Activated CD4-positive, alpha-beta memory T cell treated with anti-CD3 and anti-CD28 coated beads, Interleukin-2, amount 10 ng/mL, durations not matched to agents 7 days and 5 days (primary cell): ENCODE measurements at regions not wholly inside any gene's neighbourhood (a gene's known extent, or its start where the extent isn't known, plus 50 kb on each side); places are given as distances from the start of the nearest gene placed in this dataset.
"Not testable (repeated sequence)": the region's sequence is repeated elsewhere in the genome, so short reads cannot be mapped to it uniquely, and the experiment has no call there.

ENCODE experiments used
- CTCF ChIA-PET: fragments of 350-600 bp; sonication (Branson Sonifier 250); formaldehyde crosslinking; loops from one replicate; lab custom pipeline; 2021; ENCODE audit warnings: antibody characterized with exemption, inconsistent platforms; lab: Charles Lee
- POLR2A ChIA-PET: fragments of 350-600 bp; sonication (Branson Sonifier 250); formaldehyde crosslinking; loops from one replicate; lab custom pipeline; 2021; ENCODE audit warnings: antibody characterized with exemption; lab: Charles Lee
- DNase-seq: peaks from one replicate; pipeline ENCODE4 v3.0.0-alpha.2; 2020
- H3K27ac Mint-ChIP-seq: one replicate; pipeline ENCODE4 v1.8.0; 2021; ENCODE audit warnings: mild to moderate bottlenecking, mixed read lengths
- H3K27me3 Mint-ChIP-seq: one replicate; pipeline ENCODE4 v1.8.0; 2021; ENCODE audit warnings: mixed read lengths
- H3K36me3 Mint-ChIP-seq: one replicate; pipeline ENCODE4 v1.8.0; 2021; ENCODE audit warnings: low read depth, mixed read lengths
- H3K4me1 Mint-ChIP-seq: one replicate; pipeline ENCODE4 v1.8.0; 2021; ENCODE audit warnings: mixed read lengths
- H3K4me3 Mint-ChIP-seq: one replicate; pipeline ENCODE4 v1.8.0; 2021; ENCODE audit warnings: mild to moderate bottlenecking, mixed read lengths
- H3K9me3 Mint-ChIP-seq: one replicate; pipeline ENCODE4 v1.8.0; 2021; ENCODE audit warnings: mixed read lengths

DNA sequence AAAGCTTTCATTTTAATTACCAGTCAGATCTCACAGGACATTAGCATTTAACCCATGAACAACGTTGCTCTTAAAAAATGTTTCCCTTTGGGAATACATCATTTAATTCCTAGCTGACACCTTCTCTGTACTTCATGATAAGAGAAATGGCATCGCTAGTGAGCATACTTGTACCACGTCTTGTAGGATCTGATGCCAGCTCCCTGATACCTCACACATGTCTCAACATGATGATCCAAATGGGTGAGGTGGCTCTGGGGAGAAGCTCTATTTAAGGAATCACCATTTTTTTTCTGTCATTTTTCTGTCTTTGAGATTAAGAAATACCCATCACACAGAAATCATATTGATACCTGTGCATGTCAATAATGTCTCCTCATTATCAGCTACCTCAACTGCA, 772.1 kb upstream of the CA10 start:
- ChIA-PET CTCF (no interaction called here), POLR2A (no interaction called here)
- Mint-ChIP-seq H3K27me3 (no peaks in the 10 kb centered on the region), H3K27ac (no peak overlapping the region), H3K36me3 (no peaks in the 10 kb centered on the region), H3K4me1 (no peaks in the 10 kb centered on the region), H3K9me3 (peaks cover 11% of the 10 kb centered on the region), H3K4me3 (no peak overlapping the region)
- no peak for DNase-seq

DNA sequence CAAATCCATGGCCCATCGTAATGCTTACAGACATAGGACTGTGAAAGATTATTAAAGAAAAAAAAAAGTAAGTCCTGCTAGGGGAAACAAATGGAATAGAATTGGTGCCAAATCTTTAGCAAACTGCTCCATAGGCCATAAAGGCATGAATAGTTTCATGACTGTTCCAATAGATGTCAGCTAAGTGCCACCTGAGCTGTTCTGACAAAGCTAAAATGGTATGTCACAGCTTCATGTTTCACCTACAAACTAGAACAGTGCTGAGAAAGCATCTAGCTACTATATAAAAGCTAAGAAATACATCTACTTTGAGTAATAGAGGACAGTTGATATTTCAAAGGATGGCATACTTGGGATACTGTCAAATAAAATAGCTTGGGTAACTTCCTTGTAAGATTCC, 771.6 kb upstream of the CA10 start:
- no peaks in the 10 kb centered on the region for H3K4me1 Mint-ChIP-seq
- DNase-seq: no peak
- no peaks in the 10 kb centered on the region for H3K27me3 Mint-ChIP-seq
- ChIA-PET POLR2A (no interaction called here), CTCF (no interaction called here)
- no peak overlapping the region for H3K27ac Mint-ChIP-seq
- H3K4me3 Mint-ChIP-seq: no peak overlapping the region
- peaks cover 9% of the 10 kb centered on the region for H3K9me3 Mint-ChIP-seq
- H3K36me3 Mint-ChIP-seq: no peaks in the 10 kb centered on the region

DNA sequence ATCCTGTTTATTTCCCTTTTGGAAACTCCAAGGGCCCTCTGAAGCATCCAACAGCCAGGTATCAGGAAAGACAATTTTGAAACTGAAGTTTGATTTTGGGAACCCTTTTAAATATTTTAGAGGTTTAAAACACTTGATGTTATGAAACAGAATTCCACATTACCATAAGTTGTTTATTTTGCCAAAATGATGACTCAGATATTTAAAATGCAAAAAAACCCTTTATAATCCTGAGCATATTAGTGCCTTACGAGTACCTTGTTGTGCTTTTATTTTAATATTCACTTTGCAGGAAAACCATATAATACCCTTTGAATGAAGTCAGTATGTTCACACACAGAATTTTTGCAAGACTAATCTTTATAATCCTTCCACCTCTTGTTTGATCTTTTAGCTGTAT, 765.1 kb upstream of the CA10 start:
- Mint-ChIP-seq H3K27me3 (no peaks in the 10 kb centered on the region), H3K9me3 (peaks cover 7% of the 10 kb centered on the region), H3K4me3 (no peak overlapping the region), H3K36me3 (no peaks in the 10 kb centered on the region), H3K27ac (no peak overlapping the region), H3K4me1 (no peaks in the 10 kb centered on the region)
- ChIA-PET POLR2A (no interaction called here), CTCF (no interaction called here)
- no peak for DNase-seq

DNA sequence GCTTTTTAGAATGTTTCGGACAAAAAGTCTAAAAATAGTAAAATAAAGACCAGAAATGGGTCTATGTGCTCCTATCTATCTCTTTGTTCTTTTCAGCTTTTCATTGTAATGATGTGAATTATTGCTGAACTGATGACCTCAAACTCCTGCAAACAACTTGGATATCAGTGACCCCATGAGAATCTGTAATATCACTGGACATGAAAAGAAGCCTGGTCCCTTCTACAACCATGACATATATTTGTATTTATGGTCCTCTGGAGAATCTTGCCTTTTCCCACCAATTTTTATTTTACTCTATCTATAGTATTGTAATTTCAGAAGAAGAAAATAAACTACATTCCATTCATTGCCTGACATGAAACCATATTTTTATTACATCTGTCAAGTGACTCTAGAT, 740.7 kb upstream of the CA10 start:
- ChIA-PET CTCF (no interaction called here), POLR2A (no interaction called here)
- Mint-ChIP-seq H3K4me1 (no peaks in the 10 kb centered on the region), H3K27me3 (no peaks in the 10 kb centered on the region), H3K4me3 (no peak overlapping the region), H3K9me3 (peaks cover 5% of the 10 kb centered on the region), H3K27ac (no peak overlapping the region), H3K36me3 (no peaks in the 10 kb centered on the region)
- no peak for DNase-seq

DNA sequence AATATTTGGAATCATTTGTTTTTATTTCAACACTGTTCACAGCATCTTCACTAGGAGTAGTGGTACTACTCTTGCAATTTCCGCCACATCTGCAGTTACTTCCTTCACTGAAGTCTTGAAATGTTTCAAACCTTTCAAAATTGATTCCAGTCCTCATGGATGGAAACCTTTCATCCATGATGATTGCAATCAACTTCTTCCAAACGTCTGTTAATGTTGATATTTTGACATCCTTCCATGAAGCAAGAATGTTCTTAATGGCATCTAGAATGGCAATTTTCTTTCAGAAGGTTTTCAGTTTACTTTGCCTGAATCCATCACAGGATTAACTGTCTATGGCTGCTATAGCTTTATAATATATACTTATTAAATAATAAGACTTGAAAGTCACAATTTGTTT, 736.8 kb upstream of the CA10 start:
- ChIA-PET POLR2A (no interaction called here), CTCF (no interaction called here)
- no peak for DNase-seq
- no peaks in the 10 kb centered on the region for H3K36me3 Mint-ChIP-seq
- no peak overlapping the region for H3K4me3 Mint-ChIP-seq
- no peaks in the 10 kb centered on the region for H3K4me1 Mint-ChIP-seq
- no peaks in the 10 kb centered on the region for H3K27me3 Mint-ChIP-seq
- no peak overlapping the region for H3K27ac Mint-ChIP-seq
- H3K9me3 Mint-ChIP-seq: peaks cover 2% of the 10 kb centered on the region

DNA sequence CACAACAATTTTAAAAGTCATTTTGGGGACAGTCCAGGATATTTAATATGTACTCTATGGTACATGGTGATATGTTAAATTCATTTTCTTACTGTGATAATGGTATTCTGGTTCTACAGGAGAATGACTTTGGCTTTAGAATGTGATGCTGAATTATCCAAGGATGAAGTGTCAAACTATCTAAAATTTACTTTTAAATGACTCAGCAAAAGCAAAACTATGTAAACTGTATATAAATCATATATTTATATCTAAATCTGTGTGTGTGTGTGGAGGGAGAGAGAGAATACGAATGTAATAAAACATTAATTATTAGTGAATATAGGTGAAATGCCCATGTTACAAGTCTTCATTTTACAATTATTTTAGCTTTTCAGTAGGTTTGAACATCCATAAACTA, 733.8 kb upstream of the CA10 start:
- H3K9me3 Mint-ChIP-seq: no peaks in the 10 kb centered on the region
- no peaks in the 10 kb centered on the region for H3K27me3 Mint-ChIP-seq
- DNase-seq: no peak
- ChIA-PET CTCF (no interaction called here), POLR2A (no interaction called here)
- H3K36me3 Mint-ChIP-seq: no peaks in the 10 kb centered on the region
- H3K4me3 Mint-ChIP-seq: no peak overlapping the region
- H3K4me1 Mint-ChIP-seq: no peaks in the 10 kb centered on the region
- H3K27ac Mint-ChIP-seq: no peak overlapping the region

DNA sequence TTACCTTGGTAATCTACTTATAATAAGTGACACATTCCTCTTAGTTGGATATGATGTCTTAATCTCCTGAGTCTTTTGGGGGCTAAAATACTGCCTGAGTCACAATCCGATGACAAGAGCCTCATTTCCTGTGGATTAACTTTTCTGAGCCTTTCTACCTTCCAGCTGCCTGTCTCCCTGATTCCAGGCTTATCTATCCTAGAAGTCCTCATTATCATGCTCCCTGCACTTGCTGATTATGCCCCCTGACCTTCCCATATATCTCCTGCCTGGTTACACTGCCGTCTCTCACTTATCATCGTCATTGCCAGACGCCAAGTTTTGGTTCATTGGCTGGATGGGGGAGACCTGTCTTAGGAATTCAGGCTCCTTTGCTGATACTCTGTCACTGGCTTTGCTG, 727.4 kb upstream of the CA10 start:
- ChIA-PET POLR2A (no interaction called here), CTCF (no interaction called here)
- Mint-ChIP-seq H3K4me1 (no peaks in the 10 kb centered on the region), H3K27me3 (no peaks in the 10 kb centered on the region), H3K4me3 (no peak overlapping the region), H3K9me3 (peaks cover 6% of the 10 kb centered on the region), H3K36me3 (no peaks in the 10 kb centered on the region), H3K27ac (no peak overlapping the region)
- no peak for DNase-seq

DNA sequence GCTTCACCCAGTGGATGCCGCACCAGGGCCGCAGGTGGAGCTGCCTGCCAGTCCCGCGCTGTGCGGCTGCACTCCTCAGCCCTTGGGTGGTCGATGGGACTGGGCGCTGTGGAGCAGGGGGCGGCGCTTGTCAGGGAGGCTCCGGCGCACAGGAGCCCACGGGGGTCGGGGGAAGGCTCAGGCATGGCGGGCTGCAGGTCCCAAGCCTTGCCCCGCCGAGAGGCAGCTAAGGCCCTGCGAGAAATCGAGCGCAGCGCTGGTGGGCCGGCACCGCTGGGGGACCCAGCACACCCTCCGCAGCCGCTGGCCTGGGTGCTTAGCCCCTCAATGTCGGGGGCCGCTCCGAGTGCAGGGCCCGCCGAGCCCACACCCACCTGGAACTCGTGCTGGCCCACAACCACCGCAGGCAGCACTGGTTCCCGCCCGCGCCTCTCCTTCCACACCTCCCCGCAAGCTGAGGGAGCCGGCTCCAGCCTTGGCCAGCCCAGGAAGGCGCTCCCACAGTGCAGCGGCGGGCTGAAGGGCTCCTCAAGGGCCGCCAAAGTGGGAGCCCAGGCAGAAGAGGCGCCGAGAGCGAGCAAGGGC, 725.5 kb upstream of the CA10 start:
- POLR2A ChIA-PET, H3K9me3 Mint-ChIP-seq, H3K27ac Mint-ChIP-seq, H3K4me1 Mint-ChIP-seq, H3K4me3 Mint-ChIP-seq, CTCF ChIA-PET, DNase-seq, H3K36me3 Mint-ChIP-seq, H3K27me3 Mint-ChIP-seq: not testable (repeated sequence)

DNA sequence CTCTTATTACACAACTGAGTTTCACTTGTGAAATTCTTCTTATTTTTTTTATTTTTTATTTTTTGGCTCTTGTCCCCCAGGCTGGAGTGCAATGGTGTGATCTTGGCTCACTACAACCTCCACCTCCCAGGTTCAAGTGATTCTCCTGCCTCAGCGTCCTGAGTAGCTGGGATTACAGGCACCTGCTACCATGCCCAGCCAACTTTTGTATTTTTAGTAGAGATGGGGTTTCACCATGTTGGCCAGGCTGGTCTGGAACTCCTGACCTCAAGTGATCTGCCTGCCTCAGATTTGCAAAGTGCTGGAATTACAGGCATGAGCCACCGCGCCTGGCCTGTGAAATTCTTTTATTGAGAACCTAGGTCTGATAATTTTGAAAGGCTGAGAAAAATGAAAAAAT, 688.3 kb upstream of the CA10 start:
- CTCF ChIA-PET, H3K4me3 Mint-ChIP-seq, H3K9me3 Mint-ChIP-seq, H3K4me1 Mint-ChIP-seq, H3K36me3 Mint-ChIP-seq, POLR2A ChIA-PET, DNase-seq, H3K27ac Mint-ChIP-seq, H3K27me3 Mint-ChIP-seq: not testable (repeated sequence)

DNA sequence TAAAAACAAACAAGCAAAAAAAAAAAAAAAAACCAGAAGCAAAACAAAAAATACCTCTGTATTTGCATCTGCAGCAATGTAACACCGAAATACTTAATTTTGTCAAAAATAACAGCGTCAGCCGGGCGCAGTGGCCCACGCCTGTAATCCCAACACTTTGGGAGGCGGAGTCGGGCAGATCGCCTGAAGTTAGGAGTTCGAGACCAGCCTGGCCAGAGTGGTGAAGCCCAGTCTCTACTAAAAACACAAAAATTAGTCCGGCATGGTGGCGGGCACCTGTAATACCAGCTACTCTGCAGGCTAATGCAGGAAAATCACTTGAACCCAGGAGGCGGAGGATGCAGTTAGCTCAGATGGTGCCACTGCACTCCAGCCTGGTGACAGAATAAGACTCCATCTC, 683.5 kb upstream of the CA10 start:
- H3K9me3 Mint-ChIP-seq: peaks cover 5% of the 10 kb centered on the region
- no peaks in the 10 kb centered on the region for H3K36me3 Mint-ChIP-seq
- no peak for DNase-seq
- H3K27ac Mint-ChIP-seq: no peak overlapping the region
- POLR2A ChIA-PET: no interaction called here
- CTCF ChIA-PET: no interaction called here
- H3K27me3 Mint-ChIP-seq: no peaks in the 10 kb centered on the region
- no peaks in the 10 kb centered on the region for H3K4me1 Mint-ChIP-seq
- no peak overlapping the region for H3K4me3 Mint-ChIP-seq

DNA sequence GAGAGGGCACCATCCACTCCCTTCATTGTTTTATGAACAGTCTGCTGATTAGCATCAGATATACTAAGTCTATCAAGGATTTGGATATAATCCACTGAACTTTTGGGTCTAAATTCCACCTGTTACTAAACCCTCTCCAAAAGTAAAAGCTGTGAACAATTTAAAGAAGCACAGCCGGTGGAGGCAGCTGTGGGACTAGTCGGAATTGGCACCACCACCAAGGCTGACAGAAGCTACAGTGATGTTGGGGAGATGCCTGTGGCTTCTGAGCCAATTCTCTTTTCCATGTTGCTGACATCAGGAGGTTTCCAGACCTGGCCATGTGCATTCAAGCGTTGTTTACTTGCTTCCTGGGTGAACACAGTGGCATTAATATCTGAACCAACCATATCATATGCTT, 679.0 kb upstream of the CA10 start:
- H3K27me3 Mint-ChIP-seq: no peaks in the 10 kb centered on the region
- H3K4me3 Mint-ChIP-seq: no peak overlapping the region
- no peak for DNase-seq
- H3K4me1 Mint-ChIP-seq: no peaks in the 10 kb centered on the region
- H3K36me3 Mint-ChIP-seq: no peaks in the 10 kb centered on the region
- POLR2A ChIA-PET: no interaction called here
- CTCF ChIA-PET: no interaction called here
- no peak overlapping the region for H3K27ac Mint-ChIP-seq
- H3K9me3 Mint-ChIP-seq: peaks cover 5% of the 10 kb centered on the region

DNA sequence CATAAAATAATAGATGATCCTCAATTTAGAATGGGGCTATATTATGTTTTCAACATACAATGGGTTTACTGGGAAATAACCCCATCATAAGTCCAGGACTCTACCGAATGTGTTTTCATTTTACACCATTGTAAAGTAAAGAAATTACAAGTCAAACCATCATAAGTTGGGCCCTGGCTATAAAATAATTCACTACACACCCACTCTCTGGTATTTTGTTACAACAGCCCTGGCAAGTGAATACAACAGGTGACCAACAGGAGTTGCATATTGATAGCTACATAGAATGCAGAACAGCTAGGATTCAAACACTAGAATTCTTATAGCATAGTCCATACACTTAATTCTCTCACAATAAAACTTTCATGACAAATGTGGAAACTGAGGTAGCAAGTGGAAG, 673.0 kb upstream of the CA10 start:
- H3K9me3 Mint-ChIP-seq: no peaks in the 10 kb centered on the region
- H3K27me3 Mint-ChIP-seq: no peaks in the 10 kb centered on the region
- POLR2A ChIA-PET: no interaction called here
- no peak overlapping the region for H3K4me3 Mint-ChIP-seq
- no peak for DNase-seq
- no peaks in the 10 kb centered on the region for H3K4me1 Mint-ChIP-seq
- H3K36me3 Mint-ChIP-seq: no peaks in the 10 kb centered on the region
- no peak overlapping the region for H3K27ac Mint-ChIP-seq
- CTCF ChIA-PET: no interaction called here

DNA sequence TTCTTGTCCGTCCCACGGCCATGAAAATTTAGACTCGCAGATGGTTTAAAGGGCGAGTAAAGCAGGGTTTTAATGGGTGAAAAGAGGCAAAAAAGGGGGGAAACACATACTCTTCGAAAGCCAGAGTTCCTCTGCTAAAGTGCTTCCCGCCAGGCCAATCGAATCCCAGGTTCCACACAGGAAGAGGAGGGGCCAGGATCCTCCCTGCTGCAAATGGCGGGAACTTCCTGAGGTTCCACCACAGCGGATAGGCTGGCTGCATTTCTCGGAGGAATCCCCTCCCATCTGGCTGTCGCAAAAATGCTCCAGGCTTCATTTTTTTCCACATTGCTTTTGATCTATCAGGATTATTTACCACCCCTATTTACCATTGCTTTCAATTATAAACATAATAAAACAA, 670.1 kb upstream of the CA10 start:
- Mint-ChIP-seq H3K27me3 (no peaks in the 10 kb centered on the region), H3K27ac (no peak overlapping the region), H3K36me3 (no peaks in the 10 kb centered on the region), H3K4me1 (no peaks in the 10 kb centered on the region), H3K9me3 (peaks cover 2% of the 10 kb centered on the region), H3K4me3 (no peak overlapping the region)
- no peak for DNase-seq
- ChIA-PET POLR2A (no interaction called here), CTCF (no interaction called here)

DNA sequence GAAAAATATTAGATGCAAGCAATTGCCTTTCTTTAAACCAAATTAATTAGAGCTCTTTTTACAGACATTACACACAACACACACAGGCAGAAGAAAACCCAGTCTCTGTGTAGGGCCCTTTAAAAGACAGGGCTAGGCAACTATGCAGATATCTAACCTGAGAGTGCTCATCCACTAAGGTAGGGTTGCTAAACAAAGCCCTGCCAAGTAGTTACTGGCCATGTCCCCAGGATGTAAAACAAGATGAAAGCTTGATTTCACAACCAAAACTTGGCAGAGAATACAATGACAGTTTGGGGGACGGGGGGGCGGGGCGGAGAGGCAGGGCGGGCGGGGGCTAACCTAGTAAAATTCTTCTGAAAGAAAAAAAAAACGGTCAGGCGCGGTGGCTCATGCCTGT, 669.0 kb upstream of the CA10 start:
- ChIA-PET CTCF (no interaction called here), POLR2A (no interaction called here)
- Mint-ChIP-seq H3K27me3 (no peaks in the 10 kb centered on the region), H3K36me3 (no peaks in the 10 kb centered on the region), H3K4me3 (no peak overlapping the region), H3K9me3 (peaks cover 2% of the 10 kb centered on the region), H3K4me1 (no peaks in the 10 kb centered on the region), H3K27ac (no peak overlapping the region)
- DNase-seq: no peak

DNA sequence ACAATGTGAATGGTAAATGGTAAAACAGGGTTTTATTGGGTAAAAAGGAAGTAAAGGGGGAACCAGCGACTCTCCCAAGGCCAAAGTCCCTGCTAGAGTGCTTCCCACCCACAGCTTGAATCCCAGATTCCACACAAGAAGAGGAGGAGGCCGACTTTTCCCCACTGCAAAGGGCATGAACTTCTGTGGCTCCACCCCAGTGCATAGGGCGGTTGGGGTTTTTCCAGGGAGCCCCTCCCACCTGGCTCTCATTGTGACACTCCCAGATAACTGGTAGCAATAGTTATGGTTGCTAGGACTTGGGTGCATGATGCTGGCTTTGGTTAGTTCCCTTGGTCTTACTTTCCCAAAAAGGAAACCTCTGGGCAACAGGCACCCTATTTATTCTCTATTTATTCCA, 666.0 kb upstream of the CA10 start:
- Mint-ChIP-seq H3K36me3 (no peaks in the 10 kb centered on the region), H3K27me3 (no peaks in the 10 kb centered on the region), H3K4me3 (no peak overlapping the region), H3K4me1 (no peaks in the 10 kb centered on the region), H3K9me3 (peaks cover 2% of the 10 kb centered on the region), H3K27ac (no peak overlapping the region)
- CTCF ChIA-PET: no interaction called here
- POLR2A ChIA-PET: no interaction called here
- no peak for DNase-seq
